ENCODE measurements at regions not wholly inside any gene's neighbourhood (a gene's known extent, or its start where the extent isn't known, plus 50 kb on each side); places are given as distances from the start of the nearest gene placed in this dataset.

GRCh38 chr13:66214467-66214866 is 1015.7 kb downstream of the PCDH9 start:
- no peaks in the 10 kb centered on the region for H3K4me1 ChIP-seq
- in situ Hi-C loops (cut with MboI; ENCODE audit: low sequenced_read_pairs in 4 of 4) (no loop called here), intact Hi-C loops (cut with DNase I; ENCODE audit: low total_unique reads) (no loop called here)
- H3K27me3 ChIP-seq: no peaks in the 10 kb centered on the region
- H3K4me3 ChIP-seq: no peak overlapping the region
- no peak overlapping the region for H3K27ac ChIP-seq
- H3K36me3 ChIP-seq: no peaks in the 10 kb centered on the region
- H3K9me3 ChIP-seq: no peaks in the 10 kb centered on the region
- DNase-seq (no peak), ATAC-seq (no peak)
- TF ChIP-seq, protein P1, sequence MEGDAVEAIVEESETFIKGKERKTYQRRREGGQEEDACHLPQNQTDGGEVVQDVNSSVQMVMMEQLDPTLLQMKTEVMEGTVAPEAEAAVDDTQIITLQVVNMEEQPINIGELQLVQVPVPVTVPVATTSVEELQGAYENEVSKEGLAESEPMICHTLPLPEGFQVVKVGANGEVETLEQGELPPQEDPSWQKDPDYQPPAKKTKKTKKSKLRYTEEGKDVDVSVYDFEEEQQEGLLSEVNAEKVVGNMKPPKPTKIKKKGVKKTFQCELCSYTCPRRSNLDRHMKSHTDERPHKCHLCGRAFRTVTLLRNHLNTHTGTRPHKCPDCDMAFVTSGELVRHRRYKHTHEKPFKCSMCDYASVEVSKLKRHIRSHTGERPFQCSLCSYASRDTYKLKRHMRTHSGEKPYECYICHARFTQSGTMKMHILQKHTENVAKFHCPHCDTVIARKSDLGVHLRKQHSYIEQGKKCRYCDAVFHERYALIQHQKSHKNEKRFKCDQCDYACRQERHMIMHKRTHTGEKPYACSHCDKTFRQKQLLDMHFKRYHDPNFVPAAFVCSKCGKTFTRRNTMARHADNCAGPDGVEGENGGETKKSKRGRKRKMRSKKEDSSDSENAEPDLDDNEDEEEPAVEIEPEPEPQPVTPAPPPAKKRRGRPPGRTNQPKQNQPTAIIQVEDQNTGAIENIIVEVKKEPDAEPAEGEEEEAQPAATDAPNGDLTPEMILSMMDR (IDR thresholded peaks at IDR 0.05 in 4 of 5, conservative IDR thresholded peaks at IDR 0.05 in 1 of 5): no peak
- no peak for TF ChIP-seq POLR2A (IDR thresholded peaks at IDR 0.05)

GRCh38 chr13:66212511-66212910 is 1017.6 kb downstream of the PCDH9 start:
- Histone ChIP-seq H3K27me3 (no peaks in the 10 kb centered on the region), H3K4me1 (no peaks in the 10 kb centered on the region), H3K27ac (no peak overlapping the region), H3K4me3 (no peak overlapping the region), H3K9me3 (no peaks in the 10 kb centered on the region), H3K36me3 (no peaks in the 10 kb centered on the region)
- intact Hi-C loops (cut with DNase I; ENCODE audit: low total_unique reads): no loop called here
- TF ChIP-seq, protein P1 (IDR thresholded peaks at IDR 0.05 in 4 of 5, conservative IDR thresholded peaks at IDR 0.05 in 1 of 5): no peak
- no peak for TF ChIP-seq POLR2A (IDR thresholded peaks at IDR 0.05)
- ATAC-seq: no peak
- no peak for DNase-seq
- in situ Hi-C loops (cut with MboI; ENCODE audit: low sequenced_read_pairs in 4 of 4): no loop called here

- TF ChIP-seq, protein P1 (IDR thresholded peaks at IDR 0.05 in 4 of 5, conservative IDR thresholded peaks at IDR 0.05 in 1 of 5): no peak
- TF ChIP-seq POLR2A (IDR thresholded peaks at IDR 0.05): no peak
- H3K4me1 ChIP-seq: no peaks in the 10 kb centered on the region
- in situ Hi-C loops (cut with MboI; ENCODE audit: low sequenced_read_pairs in 4 of 4): no loop called here
- H3K4me3 ChIP-seq: no peak overlapping the region
- intact Hi-C loops (cut with DNase I; ENCODE audit: low total_unique reads): no loop called here
- ATAC-seq (no peak), DNase-seq (no peak)
- no peaks in the 10 kb centered on the region for H3K27me3 ChIP-seq
- no peaks in the 10 kb centered on the region for H3K9me3 ChIP-seq
- H3K36me3 ChIP-seq: no peaks in the 10 kb centered on the region
- no peak overlapping the region for H3K27ac ChIP-seq
These were observed 1019.5 kb downstream of the PCDH9 start for GRCh38 chr13:66210677-66211076.

GRCh38 chr13:66208589-66208988 is 1021.5 kb downstream of the PCDH9 start:
- no peaks in the 10 kb centered on the region for H3K27me3 ChIP-seq
- H3K9me3 ChIP-seq: no peaks in the 10 kb centered on the region
- H3K4me1 ChIP-seq: no peaks in the 10 kb centered on the region
- no peaks in the 10 kb centered on the region for H3K36me3 ChIP-seq
- intact Hi-C loops (cut with DNase I; ENCODE audit: low total_unique reads): no loop called here
- no peak overlapping the region for H3K4me3 ChIP-seq
- in situ Hi-C loops (cut with MboI; ENCODE audit: low sequenced_read_pairs in 4 of 4): no loop called here
- ATAC-seq (no peak), DNase-seq (no peak)
- TF ChIP-seq, protein P1 (IDR thresholded peaks at IDR 0.05 in 4 of 5, conservative IDR thresholded peaks at IDR 0.05 in 1 of 5): no peak
- no peak for TF ChIP-seq POLR2A (IDR thresholded peaks at IDR 0.05)
- no peak overlapping the region for H3K27ac ChIP-seq

DNA sequence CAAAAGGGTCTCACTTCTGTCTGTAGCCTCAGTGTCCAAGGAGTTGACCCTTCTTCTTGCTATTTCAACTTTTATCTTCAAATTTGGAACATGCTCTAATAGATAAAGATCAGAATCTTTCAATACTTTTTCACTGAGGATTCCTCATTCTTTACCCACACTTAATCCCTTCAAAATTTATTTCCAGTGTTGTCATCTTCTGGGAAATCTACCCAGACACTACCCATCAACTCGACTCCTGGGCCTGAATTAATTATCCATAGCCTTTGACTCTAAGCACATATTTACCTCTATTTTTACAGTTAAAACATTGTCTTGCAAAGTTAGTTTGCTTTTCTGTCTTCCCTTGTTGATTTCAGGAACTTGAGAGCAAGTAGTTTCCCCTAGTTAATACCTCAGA is 1022.5 kb downstream of the PCDH9 start:
- in situ Hi-C loops (cut with MboI; ENCODE audit: low sequenced_read_pairs in 4 of 4): no loop called here
- intact Hi-C loops (cut with DNase I; ENCODE audit: low total_unique reads): no loop called here
- H3K4me3 ChIP-seq: no peak overlapping the region
- no peaks in the 10 kb centered on the region for H3K36me3 ChIP-seq
- no peak for DNase-seq
- no peaks in the 10 kb centered on the region for H3K9me3 ChIP-seq
- TF ChIP-seq, protein P1 (IDR thresholded peaks at IDR 0.05 in 4 of 5, conservative IDR thresholded peaks at IDR 0.05 in 1 of 5): no peak
- no peak for TF ChIP-seq POLR2A (IDR thresholded peaks at IDR 0.05)
- no peaks in the 10 kb centered on the region for H3K27me3 ChIP-seq
- H3K4me1 ChIP-seq: no peaks in the 10 kb centered on the region
- no peak for ATAC-seq
- H3K27ac ChIP-seq: no peak overlapping the region

All from gastrocnemius medialis (tissue), 4 donors.